ENCODE measurements at regions not wholly inside any gene's neighbourhood (a gene's known extent, or its start where the extent isn't known, plus 50 kb on each side); places are given as distances from the start of the nearest gene placed in this dataset.
"Not testable (repeated sequence)": the region's sequence is repeated elsewhere in the genome, so short reads cannot be mapped to it uniquely, and the experiment has no call there.

DNA sequence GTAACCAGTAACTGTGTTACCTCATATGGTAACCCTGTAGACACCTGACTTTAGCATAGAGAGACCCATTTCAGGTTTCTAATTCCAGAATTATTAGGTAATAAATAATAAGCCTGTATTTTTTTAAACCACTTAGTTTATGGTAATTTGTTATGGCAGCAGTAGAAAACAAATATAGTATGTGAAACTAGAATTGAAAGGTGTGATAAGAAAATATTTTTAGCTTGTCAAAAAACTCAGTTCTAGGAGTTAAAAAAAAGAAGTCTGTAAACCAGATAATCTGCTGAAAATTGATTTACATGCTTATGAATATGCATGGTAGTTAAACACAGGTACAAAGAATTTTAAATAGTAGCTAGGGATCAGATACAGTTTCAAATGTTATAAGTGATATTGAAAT, 695.0 kb upstream of the GJE1 start:
- no peak for DNase-seq

DNA sequence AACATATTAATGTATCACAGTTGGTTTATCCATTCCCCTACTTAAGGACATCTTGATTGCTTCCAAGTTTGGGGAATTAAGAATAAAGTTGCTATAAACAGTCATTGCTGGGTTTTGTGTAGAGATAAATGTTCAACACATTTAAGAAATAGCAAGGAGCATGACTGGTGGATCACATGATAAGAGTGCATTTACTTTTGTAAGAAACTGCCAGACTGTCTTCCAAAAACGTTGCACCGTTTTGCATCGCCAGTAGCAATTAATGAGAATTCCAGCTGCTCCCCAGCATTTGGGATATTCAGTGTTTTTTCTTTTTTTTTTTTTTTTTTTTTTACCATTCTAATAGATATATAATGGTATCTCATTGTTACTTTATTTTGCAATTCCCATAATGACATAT, 695.7 kb upstream of the GJE1 start:
- no peak for DNase-seq

GRCh38 chr6:141426400-141426980, 706.2 kb upstream of the GJE1 start:
- no peak for DNase-seq

DNA sequence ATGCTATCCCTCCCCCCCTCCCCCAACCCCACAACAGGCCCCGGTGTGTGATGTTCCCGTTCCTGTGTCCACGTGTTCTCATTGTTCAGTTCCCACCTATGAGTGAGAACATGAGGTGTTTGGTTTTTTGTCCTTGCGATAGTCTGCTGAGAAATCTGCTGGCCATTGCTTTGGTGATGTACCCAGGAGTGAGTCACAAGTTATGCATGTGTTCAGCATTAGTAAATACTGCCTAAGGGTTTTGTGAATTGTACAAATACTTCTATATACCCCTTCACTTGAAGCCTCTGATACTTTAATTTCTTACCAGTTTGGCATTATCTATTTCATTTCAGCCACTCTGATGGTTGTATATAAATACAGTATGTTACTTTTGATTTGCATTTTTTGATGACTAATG, 711.3 kb upstream of the GJE1 start:
- DNase-seq: no peak

GRCh38 chr6:141418076-141418475, 714.6 kb upstream of the GJE1 start:
- no peak for DNase-seq

- DNase-seq: no peak
Observed at GRCh38 chr6:141415896-141416295, 716.8 kb upstream of the GJE1 start.

DNA sequence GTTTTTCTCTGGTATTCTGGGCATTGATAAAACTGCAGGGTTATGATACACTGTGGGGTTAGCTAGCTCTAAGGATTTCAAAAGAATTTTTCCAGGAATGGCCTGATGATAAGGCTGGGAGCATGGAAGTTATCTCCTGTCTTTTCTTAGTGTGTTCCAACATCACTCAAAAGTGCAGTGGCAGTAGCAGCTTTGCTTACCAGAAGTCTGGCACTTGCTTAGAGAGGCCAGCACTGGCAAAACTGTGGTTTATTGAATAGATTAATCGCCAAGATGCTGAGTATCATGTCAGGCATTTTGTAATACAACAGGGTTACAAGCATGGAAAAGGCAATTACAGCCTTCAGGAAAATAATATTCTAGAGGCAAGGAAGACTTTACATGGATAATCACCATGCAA, 719.5 kb upstream of the GJE1 start:
- DNase-seq: no peak

DNA sequence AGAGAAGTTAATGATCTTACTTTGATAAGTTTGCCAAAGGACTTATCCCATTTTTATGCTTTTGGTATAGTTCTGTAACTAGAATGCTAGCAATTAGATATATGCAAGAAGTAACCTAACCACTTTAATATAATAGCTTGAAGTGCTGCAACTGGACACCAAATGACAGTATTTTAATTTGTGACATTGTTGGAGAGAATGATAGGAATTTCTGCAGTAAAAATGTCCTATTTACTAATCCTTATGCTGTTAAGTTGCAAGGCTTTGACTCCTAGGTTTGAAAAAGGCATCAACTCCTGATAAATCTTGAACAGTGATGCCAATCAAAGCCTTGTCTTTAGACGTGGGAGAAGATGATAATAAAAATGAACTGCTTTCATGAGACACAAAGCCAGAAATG, 726.0 kb upstream of the GJE1 start:
- no peak for DNase-seq

GRCh38 chr6:141403827-141404226, 728.9 kb upstream of the GJE1 start:
- DNase-seq: no peak

- no peak for DNase-seq
Observed at GRCh38 chr6:141403103-141403502, 729.6 kb upstream of the GJE1 start.

DNA sequence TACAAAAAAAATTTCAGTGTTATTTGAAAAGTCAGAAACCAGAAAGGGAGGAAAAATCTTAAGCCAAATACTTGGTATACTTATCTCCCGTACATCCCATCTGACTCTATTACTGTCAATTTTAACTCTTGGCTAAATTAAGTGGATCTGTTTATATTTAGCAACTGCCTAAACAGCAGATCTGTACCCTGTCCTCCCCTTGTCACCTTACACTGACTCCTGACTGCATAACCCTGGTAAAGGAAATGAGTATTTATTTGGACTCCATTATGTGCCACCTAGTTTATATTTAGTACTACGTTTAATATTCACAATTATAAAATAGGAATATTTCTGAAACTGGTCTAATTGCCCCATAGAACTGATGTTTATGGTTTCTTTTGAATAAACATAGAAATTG, 730.2 kb upstream of the GJE1 start:
- DNase-seq: no peak

- DNase-seq: no peak
Observed at GRCh38 chr6:141401851-141402250, 730.9 kb upstream of the GJE1 start.

DNA sequence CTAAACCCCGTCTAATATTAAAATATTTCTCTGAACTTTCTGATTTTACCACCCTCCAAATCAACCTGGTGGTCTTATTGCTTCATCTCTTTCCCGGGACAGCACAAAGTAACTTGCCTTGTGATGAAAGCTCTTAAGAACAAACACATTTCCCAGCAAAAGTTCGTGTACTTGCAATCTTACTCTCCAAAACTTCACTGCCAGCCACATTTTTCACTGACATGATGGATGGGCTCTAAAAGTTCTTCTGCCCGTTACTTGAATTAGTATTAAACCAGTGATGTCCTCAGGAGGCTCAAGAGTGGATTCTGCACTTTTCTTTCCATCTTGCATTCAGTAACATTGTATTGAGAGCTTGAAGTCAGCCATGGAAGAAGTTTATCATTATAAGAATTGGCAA, 731.6 kb upstream of the GJE1 start:
- DNase-seq: no peak

GRCh38 chr6:141398949-141399348, 733.8 kb upstream of the GJE1 start:
- DNase-seq: no peak

DNA sequence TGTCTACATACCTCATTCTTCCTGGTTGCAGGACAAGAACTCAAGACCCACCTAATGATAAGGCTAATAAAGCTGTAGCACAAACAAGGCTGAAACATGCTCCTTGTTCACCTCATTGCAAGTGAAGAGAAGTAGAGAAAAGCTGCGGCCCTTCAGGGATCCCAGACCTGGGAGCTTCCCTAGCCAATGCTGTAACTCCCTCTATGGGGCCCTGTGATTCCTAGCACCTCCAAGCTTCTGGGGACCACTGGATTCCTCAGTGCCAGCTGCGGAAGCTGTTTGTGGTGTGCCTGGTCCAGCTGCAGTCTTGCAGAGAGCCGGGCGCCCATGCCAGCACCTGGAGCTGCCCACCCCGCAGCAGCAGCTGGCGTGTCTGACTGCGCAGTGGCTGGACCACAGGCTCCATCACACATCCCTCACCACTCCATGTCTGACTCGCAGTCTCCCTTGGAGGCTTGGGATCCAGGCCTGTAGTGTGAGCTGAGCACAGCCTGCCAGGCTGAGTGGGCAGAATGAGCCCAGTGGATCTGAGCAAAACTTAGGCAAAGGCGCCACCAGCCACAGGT, 737.2 kb upstream of the GJE1 start:
- no peak for DNase-seq

GRCh38 chr6:141394565-141395051, 738.1 kb upstream of the GJE1 start:
- DNase-seq: no peak

DNA sequence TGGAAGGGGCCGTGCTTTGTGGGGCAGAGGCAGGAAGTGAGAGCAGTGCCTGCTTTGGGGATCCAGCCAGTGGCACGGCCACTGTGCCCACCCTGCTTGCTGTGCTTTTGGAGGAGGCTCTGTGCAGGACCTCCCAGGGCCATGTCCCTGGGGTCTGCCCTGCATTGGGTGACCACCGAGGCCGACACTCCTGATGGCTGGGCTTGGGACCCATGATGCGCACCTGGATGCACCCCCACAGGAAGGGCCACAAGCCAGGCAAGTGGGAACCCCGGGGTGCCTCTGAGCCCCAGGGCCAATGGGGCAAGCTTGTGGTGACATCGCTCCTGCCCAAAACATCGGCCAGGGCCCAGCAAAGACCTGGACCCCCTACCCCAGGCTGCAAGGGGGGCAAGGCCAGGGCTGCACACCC, 738.6 kb upstream of the GJE1 start:
- DNase-seq: no peak

DNA sequence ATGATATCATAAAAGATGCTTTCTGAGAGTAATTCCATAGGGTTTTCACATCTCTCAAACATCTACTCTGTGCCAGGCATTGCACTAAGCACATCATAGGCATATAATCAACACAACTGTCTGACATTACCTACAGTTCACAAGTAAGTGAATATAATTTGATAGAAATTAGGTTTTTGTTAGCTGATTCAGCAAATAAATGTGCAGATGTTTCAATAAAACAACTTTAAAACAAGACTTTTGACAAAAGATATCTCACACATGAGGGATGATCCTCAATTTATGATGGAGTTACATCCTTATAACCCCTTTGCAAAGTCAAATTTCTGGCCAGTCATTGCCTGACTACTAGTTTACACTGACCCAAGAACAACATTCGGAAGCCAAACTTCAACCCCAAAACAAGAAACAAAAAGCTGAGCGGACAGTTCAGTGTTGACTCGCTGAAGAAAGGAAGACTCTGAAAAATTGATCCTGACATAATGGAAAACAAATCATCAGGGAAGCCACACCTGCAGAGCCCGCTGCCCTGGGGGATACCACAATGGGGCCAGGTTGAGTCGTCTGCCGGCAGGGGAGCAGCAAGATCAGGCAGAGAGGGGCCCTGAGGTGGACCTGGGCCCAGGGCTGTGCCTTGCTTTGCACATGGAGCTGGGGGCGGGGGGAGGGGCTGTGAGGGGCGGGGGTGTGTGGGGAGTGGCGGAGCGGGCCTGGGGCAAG, 739.2 kb upstream of the GJE1 start:
- DNase-seq: no peak

GRCh38 chr6:141391135-141391534, 741.6 kb upstream of the GJE1 start:
- DNase-seq: not testable (repeated sequence)

GRCh38 chr6:141388666-141389065, 744.1 kb upstream of the GJE1 start:
- no peak for DNase-seq

DNA sequence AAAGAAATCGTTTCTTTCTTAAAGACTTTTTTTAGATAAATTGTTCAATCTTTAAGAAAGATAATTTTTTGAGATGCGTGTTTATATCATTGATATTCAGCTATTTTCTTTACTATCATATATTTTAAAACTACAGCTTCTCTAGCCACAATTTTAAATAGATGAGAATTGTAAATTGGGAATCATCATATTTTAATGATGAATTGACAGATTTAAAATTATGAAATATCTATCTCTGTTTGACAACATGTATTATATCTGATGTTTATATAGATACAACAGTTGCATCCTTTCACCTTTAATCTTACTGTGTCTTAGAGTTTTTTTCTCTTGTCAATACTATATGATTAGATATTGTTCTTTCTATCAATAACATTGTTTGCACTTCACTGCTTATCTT, 762.3 kb upstream of the GJE1 start:
- DNase-seq: no peak

GRCh38 chr6:141366796-141367195, 765.9 kb upstream of the GJE1 start:
- DNase-seq: not testable (repeated sequence)

DNA sequence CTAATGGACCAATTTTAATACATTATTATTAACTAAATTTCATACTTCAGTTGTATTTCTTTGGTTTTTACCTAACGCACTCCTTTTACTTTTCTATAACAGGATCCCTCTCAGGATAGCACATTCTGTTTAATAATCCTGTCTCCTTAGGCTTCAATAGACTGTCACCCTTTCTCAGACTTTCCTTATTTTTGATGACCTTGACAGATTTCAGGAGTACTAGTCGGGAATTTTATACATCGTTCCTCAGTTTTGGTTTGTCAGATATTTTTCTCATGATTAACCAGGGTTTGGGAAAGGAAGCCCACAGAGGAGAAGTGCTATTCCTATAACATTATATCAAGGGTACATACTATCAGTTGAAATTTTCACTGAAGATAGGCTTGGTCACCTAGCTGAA, 768.0 kb upstream of the GJE1 start:
- no peak for DNase-seq

DNA sequence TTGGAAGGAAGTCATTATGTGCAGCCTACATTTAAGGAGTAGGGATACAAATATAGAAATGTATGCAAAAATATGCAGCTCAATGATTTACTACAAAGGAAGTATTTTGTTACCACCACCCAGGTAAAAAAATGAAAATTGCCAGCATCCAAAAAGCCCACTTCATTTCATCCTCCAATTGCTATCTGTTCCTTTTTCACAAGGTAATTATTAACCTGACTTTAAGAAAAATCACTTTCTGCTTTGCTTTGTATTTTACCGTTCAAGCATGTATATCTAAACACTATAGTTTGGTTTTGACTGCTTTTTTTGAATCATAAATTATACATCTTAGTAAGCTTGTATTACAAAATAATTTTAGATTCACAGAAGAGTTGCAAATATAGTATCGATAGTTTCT, 768.5 kb upstream of the GJE1 start:
- DNase-seq: no peak

DNA sequence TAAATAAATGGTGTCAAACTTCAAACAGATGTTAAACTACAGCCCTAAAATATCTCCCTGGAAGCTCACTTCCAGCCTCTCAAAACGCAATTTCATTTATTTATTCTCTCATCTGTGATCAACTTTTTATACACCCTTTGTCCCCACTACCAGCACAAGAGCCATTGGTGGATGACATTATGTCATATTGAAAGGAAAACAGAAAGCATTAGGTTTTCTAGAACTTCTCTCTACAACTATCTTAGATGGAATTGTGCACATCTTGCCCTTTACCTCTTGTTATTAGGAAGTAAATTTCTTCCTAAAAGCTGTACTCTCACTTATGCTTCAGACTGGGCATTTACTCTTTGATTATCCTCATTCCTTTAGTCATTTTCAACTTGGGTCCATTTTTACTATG, 771.2 kb upstream of the GJE1 start:
- no peak for DNase-seq

All from SIG-M5 (cell line).